NCI-H460 (cell line): ENCODE measurements at regions not wholly inside any gene's neighbourhood (a gene's known extent, or its start where the extent isn't known, plus 50 kb on each side); places are given as distances from the start of the nearest gene placed in this dataset.

Source experiments
- DNase-seq: peaks from one replicate; pipeline ENCODE4 v3.0.0-alpha.2; 2016; ENCODE audit warnings: low read depth; ENCODE audit errors: extremely low read depth

- DNase-seq, result no peak
These were observed 98.7 kb upstream of the TMEM196 start for GRCh38 chr7:19872094-19872493.

- DNase-seq, result no peak
These were observed 97.7 kb upstream of the TMEM196 start for GRCh38 chr7:19871102-19871501.

- no peak for DNase-seq
These were observed 96.6 kb upstream of the TMEM196 start for GRCh38 chr7:19869979-19870378.

- no peak for DNase-seq
These were observed 79.9 kb upstream of the TMEM196 start for GRCh38 chr7:19853261-19853832.

GRCh38 chr7:19852192-19852591 is 78.8 kb upstream of the TMEM196 start:
- DNase-seq, result no peak

- DNase-seq, result no peak
These were observed 78.1 kb upstream of the TMEM196 start for GRCh38 chr7:19851504-19851903.

- peak; percentile 33 for DNase-seq
These were observed 61.1 kb upstream of the TMEM196 start for GRCh38 chr7:19834566-19834965.

- DNase-seq, result no peak
These were observed 57.2 kb upstream of the TMEM196 start for GRCh38 chr7:19830604-19831003.
